ENCODE measurements at regions not wholly inside any gene's neighbourhood (a gene's known extent, or its start where the extent isn't known, plus 50 kb on each side); places are given as distances from the start of the nearest gene placed in this dataset.

GRCh38 chr7:153510674-153511073, 541.5 kb upstream of the DPP6 start:
- Histone ChIP-seq H3K4me3 (ENCODE audit: low read depth, low read length) (no peak overlapping the region), H3K9me3 (peaks cover 3% of the 10 kb centered on the region; the same call in 1 of the 2 replicates), H3K27me3 (no peaks in the 10 kb centered on the region; the same call in 1 of the 2 replicates), H3K36me3 (no peaks in the 10 kb centered on the region), H3K4me1 (no peaks in the 10 kb centered on the region)
- no peak for DNase-seq
- no peak for TF ChIP-seq CTCF (IDR thresholded peaks at IDR 0.05; ENCODE audit: low read depth, low read length)

- H3K4me3 ChIP-seq (ENCODE audit: low read depth, low read length) = no peak overlapping the region
- no peaks in the 10 kb centered on the region; the same call in none of the 2 replicates for H3K27me3 ChIP-seq
- H3K9me3 ChIP-seq = peaks cover 3% of the 10 kb centered on the region; the same call in 1 of the 2 replicates
- DNase-seq = no peak
- no peaks in the 10 kb centered on the region for H3K36me3 ChIP-seq
- no peaks in the 10 kb centered on the region for H3K4me1 ChIP-seq
- no peak for TF ChIP-seq CTCF (IDR thresholded peaks at IDR 0.05; ENCODE audit: low read depth, low read length)
Measured at GRCh38 chr7:153514032-153514431, 538.2 kb upstream of the DPP6 start.

- no peak overlapping the region for H3K4me3 ChIP-seq (ENCODE audit: low read depth, low read length)
- no peaks in the 10 kb centered on the region for H3K4me1 ChIP-seq
- TF ChIP-seq CTCF (IDR thresholded peaks at IDR 0.05; ENCODE audit: low read depth, low read length) = no peak
- DNase-seq = no peak
- peaks cover 3% of the 10 kb centered on the region; the same call in 1 of the 2 replicates for H3K9me3 ChIP-seq
- H3K36me3 ChIP-seq = no peaks in the 10 kb centered on the region
- H3K27me3 ChIP-seq = peaks cover 9% of the 10 kb centered on the region
Measured at GRCh38 chr7:153515359-153515758, 536.8 kb upstream of the DPP6 start.

GRCh38 chr7:153518201-153518984, 533.8 kb upstream of the DPP6 start:
- Histone ChIP-seq H3K4me3 (ENCODE audit: low read depth, low read length) (no peak overlapping the region), H3K9me3 (peaks cover 3% of the 10 kb centered on the region; the same call in 1 of the 2 replicates), H3K27me3 (peaks cover 23% of the 10 kb centered on the region), H3K4me1 (no peaks in the 10 kb centered on the region), H3K36me3 (no peaks in the 10 kb centered on the region)
- DNase-seq = no peak
- TF ChIP-seq CTCF (IDR thresholded peaks at IDR 0.05; ENCODE audit: low read depth, low read length) = no peak

DNA sequence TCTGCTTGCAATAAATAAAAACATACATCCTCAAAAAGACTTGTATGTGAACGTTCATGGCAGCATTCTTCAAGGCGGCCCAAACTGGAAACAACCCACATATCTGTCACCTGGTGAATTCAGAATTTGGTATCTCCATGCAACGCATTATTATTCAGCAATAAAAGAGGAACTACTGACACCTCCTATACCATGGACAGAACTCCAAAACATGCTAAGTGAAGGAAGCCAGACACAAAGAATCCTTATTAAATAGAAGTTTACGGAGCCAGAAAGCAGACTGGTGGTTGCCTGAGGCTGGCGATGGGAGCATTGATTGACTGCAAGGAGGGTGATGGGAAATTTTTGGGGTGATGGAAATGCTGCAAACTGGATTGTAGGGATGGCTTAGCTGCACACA, 530.8 kb upstream of the DPP6 start:
- Histone ChIP-seq H3K36me3 (no peaks in the 10 kb centered on the region), H3K4me1 (no peaks in the 10 kb centered on the region), H3K9me3 (no peaks in the 10 kb centered on the region), H3K27me3 (peaks cover 28% of the 10 kb centered on the region), H3K4me3 (ENCODE audit: low read depth, low read length) (no peak overlapping the region)
- no peak for TF ChIP-seq CTCF (IDR thresholded peaks at IDR 0.05; ENCODE audit: low read depth, low read length)
- no peak for DNase-seq

DNA sequence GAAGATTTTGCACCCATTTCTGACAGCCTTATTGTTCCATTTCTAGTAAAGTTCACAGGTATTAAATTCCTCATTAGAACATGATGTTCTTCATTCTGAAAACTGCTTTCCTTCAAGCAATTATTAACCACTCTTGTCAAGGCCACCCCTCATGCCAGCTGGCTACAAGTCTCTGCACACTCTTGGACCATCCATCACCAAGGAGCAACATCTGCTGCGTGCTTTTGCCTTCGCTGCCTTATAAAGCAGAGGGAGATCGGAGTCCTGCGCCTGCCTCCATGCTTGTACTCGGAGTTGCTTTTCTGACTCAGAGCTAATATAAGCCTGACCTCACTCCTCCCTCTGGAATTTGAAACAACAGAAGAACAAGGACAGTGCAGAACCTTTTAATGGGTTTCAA, 529.9 kb upstream of the DPP6 start:
- H3K9me3 ChIP-seq = no peaks in the 10 kb centered on the region
- DNase-seq = no peak
- H3K4me3 ChIP-seq (ENCODE audit: low read depth, low read length) = no peak overlapping the region
- no peak for TF ChIP-seq CTCF (IDR thresholded peaks at IDR 0.05; ENCODE audit: low read depth, low read length)
- H3K4me1 ChIP-seq = no peaks in the 10 kb centered on the region
- no peaks in the 10 kb centered on the region for H3K36me3 ChIP-seq
- H3K27me3 ChIP-seq = peaks cover 28% of the 10 kb centered on the region
